ENCODE measurements at regions not wholly inside any gene's neighbourhood (a gene's known extent, or its start where the extent isn't known, plus 50 kb on each side); places are given as distances from the start of the nearest gene placed in this dataset.
"Not testable (repeated sequence)": the region's sequence is repeated elsewhere in the genome, so short reads cannot be mapped to it uniquely, and the experiment has no call there.

DNA sequence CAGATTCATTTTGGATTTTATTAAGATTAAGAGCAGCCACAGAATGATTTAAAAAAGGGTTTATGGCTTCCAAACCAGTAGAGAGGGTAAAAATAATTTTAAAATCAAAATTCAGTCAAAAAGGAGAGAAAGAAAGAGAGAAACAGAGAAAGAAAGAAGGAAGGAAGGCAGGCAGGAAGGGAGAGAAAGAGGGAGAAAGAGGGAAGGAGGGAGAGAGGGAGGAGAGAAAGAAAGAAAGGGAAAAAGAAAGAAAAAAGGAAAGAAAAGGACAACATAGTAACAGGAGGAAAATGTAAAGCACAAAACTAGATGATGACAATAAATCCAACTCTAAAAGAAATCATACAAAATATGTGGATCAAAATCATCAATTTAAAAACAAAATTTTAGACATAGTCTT lies 79.6 kb upstream of the FRG1 start:
- Mint-ChIP-seq H3K4me3 (no peak overlapping the region), H3K36me3 (no peaks in the 10 kb centered on the region), H3K27me3 (no peaks in the 10 kb centered on the region), H3K27ac (no peak overlapping the region), H3K4me1 (no peaks in the 10 kb centered on the region), H3K9me3 (no peaks in the 10 kb centered on the region)
- ATAC-seq (ENCODE audit: low read depth) = no peak
- POLR2A ChIA-PET = no interaction called here
- no peak for DNase-seq

GRCh38 chr4:189869236-189869635 lies 71.4 kb upstream of the FRG1 start:
- POLR2A ChIA-PET = no interaction called here
- Mint-ChIP-seq H3K36me3 (no peaks in the 10 kb centered on the region), H3K9me3 (peaks cover 2% of the 10 kb centered on the region), H3K27ac (no peak overlapping the region), H3K4me3 (no peak overlapping the region), H3K4me1 (no peaks in the 10 kb centered on the region), H3K27me3 (no peaks in the 10 kb centered on the region)
- DNase-seq = no peak
- no peak for ATAC-seq (ENCODE audit: low read depth)

DNA sequence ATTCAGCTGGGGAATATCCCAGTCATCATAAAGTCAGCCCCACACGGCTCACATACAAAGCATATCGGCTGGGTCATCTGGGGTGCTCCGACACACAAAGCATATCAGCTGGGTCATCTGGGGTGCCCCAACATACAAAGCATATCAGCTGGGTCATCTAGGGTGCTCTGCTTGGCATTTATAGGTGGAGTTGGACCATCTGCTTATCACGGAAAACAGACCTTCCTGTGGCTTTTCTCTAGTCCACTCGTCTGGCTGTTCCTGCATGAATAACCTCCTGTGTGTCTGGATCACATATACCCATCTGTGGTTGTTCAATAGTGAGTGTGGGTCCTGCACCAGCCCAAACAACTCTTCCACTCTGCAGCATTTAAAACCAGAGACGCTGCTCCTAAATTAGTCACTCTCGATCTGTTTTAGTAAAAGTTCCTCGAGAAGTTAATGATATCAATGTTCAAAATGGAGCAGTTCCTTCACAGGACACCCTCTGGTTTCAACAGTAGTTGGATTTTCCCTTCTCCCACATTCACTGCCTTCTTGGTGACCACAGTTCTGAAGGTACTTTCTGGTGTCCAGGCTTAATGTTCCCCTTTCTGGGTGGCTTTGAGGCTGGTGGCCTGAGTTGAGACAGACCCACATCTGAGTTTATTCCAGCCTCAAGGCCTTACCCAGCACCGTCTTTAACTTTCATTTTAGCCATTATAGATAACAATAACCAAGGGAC lies 70.0 kb upstream of the FRG1 start:
- no peaks in the 10 kb centered on the region for H3K36me3 Mint-ChIP-seq
- H3K4me3 Mint-ChIP-seq = no peak overlapping the region
- no peak for ATAC-seq (ENCODE audit: low read depth)
- no peaks in the 10 kb centered on the region for H3K4me1 Mint-ChIP-seq
- no peaks in the 10 kb centered on the region for H3K27me3 Mint-ChIP-seq
- peaks cover 4% of the 10 kb centered on the region for H3K9me3 Mint-ChIP-seq
- POLR2A ChIA-PET = no interaction called here
- DNase-seq = no peak
- no peak overlapping the region for H3K27ac Mint-ChIP-seq

GRCh38 chr4:189874591-189874990 lies 66.1 kb upstream of the FRG1 start:
- DNase-seq = no peak
- ATAC-seq (ENCODE audit: low read depth) = no peak
- Mint-ChIP-seq H3K9me3 (peaks cover 4% of the 10 kb centered on the region), H3K27ac (no peak overlapping the region), H3K4me1 (no peaks in the 10 kb centered on the region), H3K36me3 (no peaks in the 10 kb centered on the region), H3K27me3 (no peaks in the 10 kb centered on the region), H3K4me3 (no peak overlapping the region)
- POLR2A ChIA-PET = no interaction called here

GRCh38 chr4:189881190-189881589 lies 59.5 kb upstream of the FRG1 start:
- ATAC-seq (ENCODE audit: low read depth); H3K4me1 Mint-ChIP-seq; H3K36me3 Mint-ChIP-seq; H3K4me3 Mint-ChIP-seq; H3K27me3 Mint-ChIP-seq; H3K27ac Mint-ChIP-seq; POLR2A ChIA-PET; H3K9me3 Mint-ChIP-seq; DNase-seq: not testable (repeated sequence)

DNA sequence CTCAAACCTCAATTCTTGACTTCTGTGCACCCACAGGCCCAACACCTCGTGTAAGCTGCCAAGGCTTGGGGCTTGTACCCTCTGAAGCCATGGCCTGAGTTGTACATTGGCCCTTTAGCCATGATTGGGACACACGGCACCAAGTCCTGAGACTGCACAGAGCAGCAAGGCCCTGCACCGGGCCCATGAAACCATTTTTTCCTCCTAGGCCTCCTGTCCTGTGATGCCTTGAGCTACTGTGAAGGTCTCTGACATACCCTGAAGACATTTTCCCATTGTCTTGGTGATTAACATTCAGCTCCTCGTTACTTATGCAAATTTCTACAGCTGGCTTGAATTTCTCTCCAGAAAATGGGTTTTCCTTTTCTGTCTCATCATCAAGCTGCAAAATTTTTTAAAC lies 52.3 kb upstream of the FRG1 start:
- DNase-seq; H3K4me3 Mint-ChIP-seq; H3K36me3 Mint-ChIP-seq; POLR2A ChIA-PET; H3K4me1 Mint-ChIP-seq; ATAC-seq (ENCODE audit: low read depth); H3K27me3 Mint-ChIP-seq; H3K27ac Mint-ChIP-seq: not testable (repeated sequence)
- peaks cover 11% of the 10 kb centered on the region for H3K9me3 Mint-ChIP-seq
